ENCODE measurements at regions not wholly inside any gene's neighbourhood (a gene's known extent, or its start where the extent isn't known, plus 50 kb on each side); places are given as distances from the start of the nearest gene placed in this dataset.

DNA sequence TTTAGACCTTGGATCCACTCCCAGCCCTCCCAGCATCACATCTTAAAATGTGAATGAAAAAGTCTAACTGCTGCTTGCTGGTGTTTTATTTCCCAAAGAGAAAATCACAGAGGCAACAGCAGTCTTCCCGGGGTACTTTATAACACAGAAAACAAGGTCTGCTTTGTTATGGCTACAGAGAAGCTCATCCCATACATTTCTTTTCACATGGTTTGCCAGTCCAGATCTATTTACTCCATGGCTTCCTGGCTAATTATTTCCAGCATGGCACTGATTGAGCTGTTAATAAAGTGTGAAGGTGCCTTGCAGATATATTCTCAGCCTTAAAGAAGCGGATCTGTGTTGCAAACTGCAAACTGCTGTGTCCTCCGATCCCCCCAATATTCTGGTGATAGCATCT lies 466.1 kb upstream of the CFAP20DC start:
- TF ChIP-seq, protein P1, sequence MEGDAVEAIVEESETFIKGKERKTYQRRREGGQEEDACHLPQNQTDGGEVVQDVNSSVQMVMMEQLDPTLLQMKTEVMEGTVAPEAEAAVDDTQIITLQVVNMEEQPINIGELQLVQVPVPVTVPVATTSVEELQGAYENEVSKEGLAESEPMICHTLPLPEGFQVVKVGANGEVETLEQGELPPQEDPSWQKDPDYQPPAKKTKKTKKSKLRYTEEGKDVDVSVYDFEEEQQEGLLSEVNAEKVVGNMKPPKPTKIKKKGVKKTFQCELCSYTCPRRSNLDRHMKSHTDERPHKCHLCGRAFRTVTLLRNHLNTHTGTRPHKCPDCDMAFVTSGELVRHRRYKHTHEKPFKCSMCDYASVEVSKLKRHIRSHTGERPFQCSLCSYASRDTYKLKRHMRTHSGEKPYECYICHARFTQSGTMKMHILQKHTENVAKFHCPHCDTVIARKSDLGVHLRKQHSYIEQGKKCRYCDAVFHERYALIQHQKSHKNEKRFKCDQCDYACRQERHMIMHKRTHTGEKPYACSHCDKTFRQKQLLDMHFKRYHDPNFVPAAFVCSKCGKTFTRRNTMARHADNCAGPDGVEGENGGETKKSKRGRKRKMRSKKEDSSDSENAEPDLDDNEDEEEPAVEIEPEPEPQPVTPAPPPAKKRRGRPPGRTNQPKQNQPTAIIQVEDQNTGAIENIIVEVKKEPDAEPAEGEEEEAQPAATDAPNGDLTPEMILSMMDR (IDR thresholded peaks at IDR 0.05): no peak
- no peak for TF ChIP-seq POLR2A (IDR thresholded peaks at IDR 0.05)
- TF ChIP-seq POLR2AphosphoS5 (IDR thresholded peaks at IDR 0.05): no peak
